Astrocyte (in vitro differentiated cells and primary cell): ENCODE measurements at regions not wholly inside any gene's neighbourhood (a gene's known extent, or its start where the extent isn't known, plus 50 kb on each side); places are given as distances from the start of the nearest gene placed in this dataset.

Source experiments
- CTCF ChIP-seq: IDR thresholded peaks from 2 replicates; pipeline ENCODE4 v1.5.1; 2011; ENCODE audit warnings: low read depth, mild to moderate bottlenecking, inconsistent platforms, low read length, moderate library complexity; ENCODE audit not compliant: insufficient read depth
- EZH2 ChIP-seq: IDR thresholded peaks from 2 replicates; pipeline ENCODE4 v1.6.1; 2012; ENCODE audit warnings: mild to moderate bottlenecking, low read length, inconsistent platforms; ENCODE audit not compliant: insufficient read depth

- TF ChIP-seq CTCF (no peak), EZH2 (no peak)
Measured at GRCh38 chr3:103796068-103796467, 1361.3 kb downstream of the ZPLD1 start.
